HepG2 (cell line): ENCODE measurements at regions not wholly inside any gene's neighbourhood (a gene's known extent, or its start where the extent isn't known, plus 50 kb on each side); places are given as distances from the start of the nearest gene placed in this dataset.

Source experiments
- BRD4 ChIP-seq: sonication (generic); formaldehyde crosslinking; IDR thresholded peaks from 2 replicates; pipeline ENCODE4 v1.4.0; 2020; ENCODE audit warnings: missing genetic modification reagents
- CCDC6 ChIP-seq: sonication (generic); formaldehyde crosslinking; IDR thresholded peaks from 2 replicates; pipeline ENCODE4 v1.8.1; 2022; ENCODE audit warnings: mild to moderate bottlenecking, missing genetic modification reagents, moderate library complexity
- KLF16 ChIP-seq, 2 experiments: sonication (generic) in 1 of 2; formaldehyde crosslinking in 1 of 2; IDR thresholded peaks; 2 replicates each; pipeline versions ENCODE4 v1.6.1 to v1.8.0; 2016 to 2023; ENCODE audit warnings: missing genetic modification reagents in 2 of 2, missing compliant biosample characterization in 1 of 2
- SRSF1 ChIP-seq: fragments of 200-400 bp; formaldehyde crosslinking; optimal IDR thresholded peaks from 2 replicates; pipeline ENCODE3; 2017; ENCODE audit warnings: mild to moderate bottlenecking, low read depth, low read length, moderate library complexity

DNA sequence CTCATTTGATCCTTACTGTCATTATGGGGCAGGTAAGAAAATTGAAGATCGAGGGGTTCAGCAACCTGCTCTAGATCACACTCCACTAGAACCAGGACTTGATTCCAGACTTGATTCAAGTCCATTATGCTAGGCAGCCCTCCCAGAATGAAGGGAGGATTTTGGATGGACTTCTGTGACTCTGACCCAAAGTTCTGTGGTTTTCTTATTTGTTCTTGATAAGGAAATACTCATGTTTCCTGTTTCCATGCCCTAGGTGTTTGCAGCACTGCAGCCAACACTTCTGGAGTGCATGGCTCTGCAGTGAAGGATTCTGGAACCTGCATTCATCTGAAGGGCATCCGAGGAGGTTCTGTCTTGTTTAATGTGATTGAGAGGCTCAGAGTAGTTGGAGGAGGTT is 140.0 kb downstream of the FCRL5 start:
- TF ChIP-seq KLF16 (CRISPR knock-in tag; IDR thresholded peaks at IDR 0.05) (no peak), CCDC6 (CRISPR knock-in tag) (no peak), BRD4 (no peak), SRSF1 (no peak)
